ENCODE measurements at regions not wholly inside any gene's neighbourhood (a gene's known extent, or its start where the extent isn't known, plus 50 kb on each side); places are given as distances from the start of the nearest gene placed in this dataset.
"Not testable (repeated sequence)": the region's sequence is repeated elsewhere in the genome, so short reads cannot be mapped to it uniquely, and the experiment has no call there.

GRCh38 chr3:67940210-67940952, 286.0 kb upstream of the SUCLG2 start:
- DNase-seq: no peak

DNA sequence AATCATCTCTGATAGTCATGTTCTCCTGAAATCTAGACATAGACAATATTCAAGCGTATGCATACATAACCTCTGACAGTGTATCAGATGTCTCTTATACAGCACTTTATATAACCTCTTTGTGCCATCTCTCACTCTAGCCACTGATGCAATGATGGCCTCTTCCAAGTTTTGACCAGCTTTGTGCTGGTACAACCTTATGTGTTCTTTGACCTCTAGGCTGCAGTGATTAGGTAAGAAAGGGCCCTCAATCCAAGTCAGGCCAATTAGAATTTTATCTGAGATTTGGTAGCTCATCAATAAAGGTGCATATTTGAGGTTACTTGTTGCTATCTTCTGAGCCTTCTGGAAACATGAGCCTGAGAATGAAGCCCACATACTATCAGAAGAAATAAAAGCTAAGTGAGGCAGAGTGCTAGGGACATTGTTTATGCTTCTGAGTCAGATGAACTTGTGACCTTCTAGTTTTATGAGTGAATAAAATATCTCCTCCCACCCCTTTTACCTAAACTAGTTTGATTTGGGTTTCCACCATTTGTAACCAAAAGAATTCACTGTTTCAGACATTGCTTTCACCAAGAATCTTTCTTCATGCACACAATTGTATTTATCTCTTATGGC, 283.2 kb upstream of the SUCLG2 start:
- no peak for DNase-seq

- DNase-seq: not testable (repeated sequence)
These were observed 276.0 kb upstream of the SUCLG2 start for GRCh38 chr3:67930394-67930793.

DNA sequence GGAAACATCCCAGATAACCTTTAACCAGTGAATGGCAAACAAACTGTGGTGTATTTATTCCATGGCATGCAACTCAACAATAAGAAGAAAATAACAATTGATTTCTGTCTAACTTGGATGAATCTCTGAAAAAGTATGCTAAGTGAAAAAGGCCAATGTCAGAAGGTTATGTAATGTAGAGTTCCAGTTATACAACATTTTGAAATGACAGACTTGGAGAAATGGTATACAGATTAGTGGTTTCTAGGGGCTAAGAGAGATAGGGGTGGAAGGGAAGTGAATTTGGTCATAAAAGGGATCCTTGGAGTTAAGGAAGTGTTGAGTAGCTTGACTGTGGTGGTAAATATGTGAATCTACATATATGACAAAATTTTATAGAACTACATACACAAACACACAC, 269.4 kb upstream of the SUCLG2 start:
- DNase-seq: no peak

DNA sequence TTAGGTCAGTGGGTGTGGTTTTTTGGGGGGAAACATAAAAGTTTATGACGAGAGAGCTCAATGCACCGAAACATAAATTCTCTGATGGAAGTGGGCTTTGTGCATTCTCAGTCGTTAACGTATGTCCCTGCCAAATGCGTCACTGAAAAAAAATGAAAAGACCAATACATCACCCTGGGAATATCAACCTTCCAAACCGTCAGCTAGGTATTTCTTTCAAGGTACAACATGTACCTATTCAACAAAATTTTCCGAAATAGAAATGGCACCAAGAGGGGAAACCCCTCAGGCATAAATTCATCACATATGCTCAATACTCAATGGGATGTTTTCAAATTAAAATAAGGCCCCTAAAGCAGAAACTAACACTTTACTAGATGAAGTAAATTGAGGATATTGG, 266.6 kb upstream of the SUCLG2 start:
- DNase-seq: no peak

- DNase-seq: no peak
These were observed 265.9 kb upstream of the SUCLG2 start for GRCh38 chr3:67920311-67920710.

- no peak for DNase-seq
These were observed 261.9 kb upstream of the SUCLG2 start for GRCh38 chr3:67916353-67916752.

DNA sequence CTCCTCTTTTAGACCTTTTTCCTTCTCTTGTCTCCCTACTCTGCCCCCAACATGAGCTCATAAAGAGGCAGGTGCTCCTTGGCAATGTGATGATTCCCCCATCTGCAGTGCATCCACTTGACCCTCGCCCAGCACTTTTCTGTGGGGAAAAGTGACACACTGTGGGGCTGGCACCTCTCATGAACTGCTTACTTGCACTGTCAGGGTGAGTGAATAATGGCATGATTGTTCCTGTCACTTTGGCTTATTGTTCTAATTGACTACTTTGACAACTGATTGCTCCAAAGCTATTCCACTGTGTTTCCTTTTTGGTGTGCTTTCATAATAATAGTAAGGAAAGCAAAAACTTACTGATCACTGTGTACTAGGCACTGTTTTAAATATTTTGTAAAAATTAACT, 253.3 kb upstream of the SUCLG2 start:
- DNase-seq: no peak

- no peak for DNase-seq
These were observed 251.8 kb upstream of the SUCLG2 start for GRCh38 chr3:67906261-67906660.

GRCh38 chr3:67901681-67902080, 247.3 kb upstream of the SUCLG2 start:
- DNase-seq: no peak

DNA sequence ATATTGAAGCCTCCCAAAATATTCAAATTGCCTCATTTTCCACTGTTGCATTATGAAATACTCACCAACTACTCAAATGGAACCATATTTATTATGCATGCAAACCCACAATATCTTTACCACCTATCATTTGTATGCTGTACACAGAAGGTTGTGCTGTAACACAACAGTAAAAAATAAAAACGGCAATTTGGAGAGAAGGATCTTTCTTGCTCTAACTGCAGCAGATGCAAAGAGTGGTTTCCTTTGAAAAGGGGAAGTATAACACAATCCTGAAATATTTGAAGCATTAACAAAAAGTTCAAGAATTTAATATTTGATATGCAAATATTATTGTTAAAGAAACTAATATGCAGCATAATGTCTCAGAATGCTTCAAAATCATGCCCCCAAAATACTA, 244.5 kb upstream of the SUCLG2 start:
- DNase-seq: no peak

- no peak for DNase-seq
These were observed 243.2 kb upstream of the SUCLG2 start for GRCh38 chr3:67897351-67898336.

GRCh38 chr3:67896130-67896529, 241.7 kb upstream of the SUCLG2 start:
- no peak for DNase-seq

GRCh38 chr3:67894510-67894909, 240.1 kb upstream of the SUCLG2 start:
- DNase-seq: no peak

GRCh38 chr3:67884345-67884744, 229.9 kb upstream of the SUCLG2 start:
- DNase-seq: no peak

- DNase-seq: no peak
These were observed 229.4 kb upstream of the SUCLG2 start for GRCh38 chr3:67883766-67884165.

GRCh38 chr3:67882981-67883380, 228.6 kb upstream of the SUCLG2 start:
- DNase-seq: no peak

DNA sequence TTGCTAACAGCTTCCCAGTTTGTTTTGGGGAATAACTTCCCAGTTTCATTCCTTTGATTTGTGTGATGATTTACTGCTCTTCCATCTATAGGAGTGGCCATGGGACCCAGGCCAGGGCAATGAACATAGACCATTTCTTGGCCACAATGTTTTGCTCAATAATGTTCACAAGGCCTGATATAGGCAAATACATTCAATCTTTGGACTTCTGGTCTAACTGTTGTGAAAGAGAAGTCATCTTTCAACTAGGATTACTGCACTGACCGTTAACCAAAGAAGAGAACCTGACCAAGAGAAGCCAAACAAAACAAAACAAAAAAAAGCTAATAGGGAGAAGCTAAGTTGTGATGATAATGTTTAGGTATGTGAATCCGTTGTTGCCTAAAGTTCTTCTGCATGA, 221.8 kb upstream of the SUCLG2 start:
- DNase-seq: no peak

DNA sequence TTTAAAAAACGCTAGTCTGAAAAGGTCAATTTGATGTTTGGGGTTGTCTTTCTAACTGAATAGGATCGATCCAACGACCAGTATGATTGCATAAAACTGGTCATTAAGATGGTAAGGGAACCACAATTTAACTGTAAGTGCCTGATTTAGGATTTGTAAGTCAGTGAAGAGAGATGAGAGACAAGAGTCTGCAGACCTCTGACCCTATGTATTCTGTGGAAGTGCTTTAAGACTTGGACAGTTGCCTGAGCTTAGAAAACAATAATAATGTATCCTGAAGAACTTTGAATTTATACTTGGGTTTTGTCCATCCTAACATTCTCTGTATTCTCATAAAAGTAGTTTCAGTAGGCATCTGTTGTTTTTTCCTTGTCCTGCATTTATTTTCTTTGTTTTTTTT, 221.4 kb upstream of the SUCLG2 start:
- no peak for DNase-seq

- no peak for DNase-seq
These were observed 220.9 kb upstream of the SUCLG2 start for GRCh38 chr3:67875338-67875737.

GRCh38 chr3:67870477-67870876, 216.1 kb upstream of the SUCLG2 start:
- DNase-seq: no peak

DNA sequence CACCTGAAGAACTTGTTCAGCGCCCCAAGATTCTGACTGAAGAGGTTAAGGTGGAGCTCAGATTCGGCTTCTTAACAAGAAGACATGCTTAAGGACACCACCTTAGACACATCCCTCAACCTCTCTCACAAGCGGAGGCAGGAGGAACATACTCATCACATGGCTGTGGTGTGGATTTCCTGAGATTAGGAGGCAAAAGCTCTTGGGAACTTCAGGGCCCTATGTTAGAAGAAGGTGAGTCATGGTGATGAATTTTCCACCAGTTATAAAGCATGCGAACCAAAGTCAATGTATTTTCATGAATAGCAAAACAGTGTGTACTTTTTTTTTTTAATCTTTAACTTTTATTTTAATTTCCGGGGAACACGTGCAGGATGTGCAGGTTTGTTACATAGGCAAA, 212.2 kb upstream of the SUCLG2 start:
- no peak for DNase-seq

DNA sequence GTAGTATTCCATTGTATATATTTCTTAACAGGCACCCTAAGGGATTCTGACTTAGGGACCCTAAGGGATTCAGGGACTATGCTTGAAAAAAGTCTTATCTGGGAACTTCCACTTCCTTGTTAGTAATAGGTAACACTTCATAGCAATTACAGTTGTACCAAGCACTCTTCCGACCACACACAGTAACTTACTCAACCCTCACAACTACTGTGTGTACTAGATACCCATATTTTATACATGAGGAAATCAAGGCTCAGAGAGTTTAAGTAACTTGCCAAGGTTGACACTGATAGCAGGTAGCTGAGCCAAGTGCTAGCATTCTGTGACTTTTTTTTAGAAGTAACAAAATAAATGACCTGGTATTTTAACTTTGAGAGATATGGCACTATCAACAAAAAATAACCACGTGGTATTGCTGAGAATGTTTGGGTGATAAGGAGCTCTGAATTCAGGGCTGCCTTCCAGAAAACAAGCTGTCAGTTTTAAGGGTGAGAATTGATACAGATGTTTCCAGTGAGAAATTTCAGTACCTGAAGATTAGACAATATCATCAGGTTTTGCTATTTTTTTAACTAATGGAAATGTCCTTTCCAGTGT, 210.3 kb upstream of the SUCLG2 start:
- no peak for DNase-seq

All from NCI-H1092 (cell line).